NCI-H748 treated with DMSO at 0.1 percent for 48 hours (cell line): ENCODE measurements at regions not wholly inside any gene's neighbourhood (a gene's known extent, or its start where the extent isn't known, plus 50 kb on each side); places are given as distances from the start of the nearest gene placed in this dataset.
"Not testable (repeated sequence)": the region's sequence is repeated elsewhere in the genome, so short reads cannot be mapped to it uniquely, and the experiment has no call there.

Source experiments
- DNase-seq: peaks from one replicate; lab custom pipeline; 2025; lab: John Stamatoyannopoulos, UW

- DNase-seq, result no peak
Observed at GRCh38 chr5:37962389-37962788, 122.5 kb upstream of the GDNF start.

GRCh38 chr5:37957218-37957617 is 117.4 kb upstream of the GDNF start:
- DNase-seq, result no peak

- DNase-seq, result no peak
Observed at GRCh38 chr5:37955748-37956147, 115.9 kb upstream of the GDNF start.

- DNase-seq, result no peak
Observed at GRCh38 chr5:37954561-37954960, 114.7 kb upstream of the GDNF start.

GRCh38 chr5:37951946-37952721 is 112.3 kb upstream of the GDNF start:
- no peak for DNase-seq

- DNase-seq, result no peak
Observed at GRCh38 chr5:37950436-37950835, 110.6 kb upstream of the GDNF start.

GRCh38 chr5:37945446-37945845 is 105.6 kb upstream of the GDNF start:
- no peak for DNase-seq

GRCh38 chr5:37943136-37943535 is 103.3 kb upstream of the GDNF start:
- not testable (repeated sequence) for DNase-seq

- DNase-seq, result no peak
Observed at GRCh38 chr5:37940931-37941623, 101.2 kb upstream of the GDNF start.

- no peak for DNase-seq
Observed at GRCh38 chr5:37938861-37939260, 99.0 kb upstream of the GDNF start.

GRCh38 chr5:37938076-37938852 is 98.4 kb upstream of the GDNF start:
- no peak for DNase-seq

GRCh38 chr5:37936091-37936490 is 96.2 kb upstream of the GDNF start:
- no peak for DNase-seq

GRCh38 chr5:37933576-37933975 is 93.7 kb upstream of the GDNF start:
- DNase-seq, result no peak

- DNase-seq, result no peak
Observed at GRCh38 chr5:37932450-37932849, 92.6 kb upstream of the GDNF start.

GRCh38 chr5:37931541-37931940 is 91.7 kb upstream of the GDNF start:
- DNase-seq, result no peak

- DNase-seq, result no peak
Observed at GRCh38 chr5:37930350-37930749, 90.5 kb upstream of the GDNF start.

GRCh38 chr5:37929791-37930190 is 90.0 kb upstream of the GDNF start:
- no peak for DNase-seq

- DNase-seq, result not testable (repeated sequence)
Observed at GRCh38 chr5:37927753-37928152, 87.9 kb upstream of the GDNF start.

GRCh38 chr5:37926732-37927131 is 86.9 kb upstream of the GDNF start:
- DNase-seq, result no peak

- no peak for DNase-seq
Observed at GRCh38 chr5:37921452-37921851, 81.6 kb upstream of the GDNF start.

GRCh38 chr5:37918424-37918823 is 78.6 kb upstream of the GDNF start:
- DNase-seq, result no peak

- no peak for DNase-seq
Observed at GRCh38 chr5:37916525-37916924, 76.7 kb upstream of the GDNF start.
